Mesenchymal stem cell (in vitro differentiated cells and primary cell): ENCODE measurements at regions not wholly inside any gene's neighbourhood (a gene's known extent, or its start where the extent isn't known, plus 50 kb on each side); places are given as distances from the start of the nearest gene placed in this dataset.

Experiments used
- DNase-seq: peaks from one replicate; pipeline ENCODE4 v3.0.0-alpha.2; 2013
- H2AFZ ChIP-seq: one replicate; pipeline ENCODE4 v1.6.1; 2013; ENCODE audit warnings: low read depth, mild to moderate bottlenecking, control low read depth, inconsistent platforms, low read length, moderate library complexity
- H2AK5ac ChIP-seq: 2 replicates; pipeline ENCODE4 v1.6.1; 2013; ENCODE audit warnings: low read length, moderate library complexity, mild to moderate bottlenecking, inconsistent platforms; ENCODE audit not compliant: severe bottlenecking
- H2BK120ac ChIP-seq: one replicate; pipeline ENCODE4 v1.6.1; 2013; ENCODE audit warnings: low read depth, mild to moderate bottlenecking, inconsistent platforms, low read length, moderate library complexity
- H2BK12ac ChIP-seq, 2 experiments: one replicate each; pipeline ENCODE4 v1.6.1; 2013; ENCODE audit warnings: inconsistent platforms in 2 of 2, low read length in 2 of 2, mild to moderate bottlenecking in 2 of 2, moderate library complexity in 2 of 2, control low read depth in 1 of 2
- H2BK15ac ChIP-seq: one replicate; pipeline ENCODE4 v1.6.1; 2013; ENCODE audit warnings: mild to moderate bottlenecking, low read depth, inconsistent platforms; ENCODE audit not compliant: poor library complexity, severe bottlenecking
- H2BK5ac ChIP-seq: 2 replicates; pipeline ENCODE4 v1.6.1; 2013; ENCODE audit warnings: low read depth, mild to moderate bottlenecking, low read length, control low read depth, inconsistent platforms; ENCODE audit not compliant: poor library complexity, severe bottlenecking
- H3K14ac ChIP-seq, 2 experiments: one replicate each; pipeline ENCODE4 v1.6.1; 2013; ENCODE audit warnings: inconsistent platforms in 2 of 2, low read length in 2 of 2, control low read depth in 1 of 2, mild to moderate bottlenecking in 1 of 2, moderate library complexity in 1 of 2
- H3K18ac ChIP-seq, 2 experiments: one replicate each; pipeline ENCODE4 v1.6.1; 2013; ENCODE audit warnings: inconsistent platforms in 2 of 2, low read length in 2 of 2, control low read depth in 1 of 2, low read depth in 1 of 2, mild to moderate bottlenecking in 1 of 2
- H3K23ac ChIP-seq, 2 experiments: one replicate each; pipeline ENCODE4 v1.6.1; 2013; ENCODE audit warnings: inconsistent platforms in 2 of 2, low read length in 2 of 2, mild to moderate bottlenecking in 2 of 2, moderate library complexity in 2 of 2, control low read depth in 1 of 2
- H3K27ac ChIP-seq: 2 replicates; pipeline ENCODE4 v1.5.1; 2013; ENCODE audit warnings: mild to moderate bottlenecking, moderate library complexity, low read length, control low read depth, inconsistent platforms; ENCODE audit not compliant: poor library complexity, severe bottlenecking
- H3K27me3 ChIP-seq, 2 experiments: 2 replicates each; pipeline versions ENCODE4 v1.6.1 to v1.7.0; 2013; ENCODE audit warnings: low read length in 2 of 2, mild to moderate bottlenecking in 2 of 2, moderate library complexity in 2 of 2, control low read depth in 1 of 2, inconsistent platforms in 1 of 2; ENCODE audit not compliant: control insufficient read depth in 1 of 2, insufficient read depth in 1 of 2
- H3K36me3 ChIP-seq, 2 experiments: 2 replicates each; pipeline versions ENCODE4 v1.6.1 to v1.7.0; 2013; ENCODE audit warnings: low read length in 2 of 2, control low read depth in 1 of 2, inconsistent platforms in 1 of 2, low read depth in 1 of 2, mild to moderate bottlenecking in 1 of 2; ENCODE audit not compliant: insufficient read depth in 2 of 2, control insufficient read depth in 1 of 2
- H3K4ac ChIP-seq, 2 experiments: one replicate each; pipeline ENCODE4 v1.6.1; 2013; ENCODE audit warnings: inconsistent platforms in 2 of 2, low read length in 2 of 2, mild to moderate bottlenecking in 2 of 2, moderate library complexity in 2 of 2, control low read depth in 1 of 2, low read depth in 1 of 2
- H3K4me1 ChIP-seq: 2 replicates; pipeline ENCODE4 v1.6.1; 2013; ENCODE audit warnings: low read depth, low read length, control low read depth; ENCODE audit not compliant: control insufficient read depth, insufficient read depth
- H3K4me2 ChIP-seq: 2 replicates; pipeline ENCODE4 v1.6.1; 2013; ENCODE audit warnings: low read length, mild to moderate bottlenecking, inconsistent platforms; ENCODE audit not compliant: poor library complexity, severe bottlenecking
- H3K4me3 ChIP-seq, 2 experiments: 2 replicates each; pipeline versions ENCODE4 v1.5.1 to v1.7.0; 2013; ENCODE audit warnings: low read length in 2 of 2, mild to moderate bottlenecking in 2 of 2, control low read depth in 1 of 2, low read depth in 1 of 2; ENCODE audit not compliant: insufficient read depth in 1 of 2
- H3K79me1 ChIP-seq: replicated peaks from 2 replicates; pipeline ENCODE4 v1.6.1; 2013; ENCODE audit warnings: mild to moderate bottlenecking, control low read depth, low read length, inconsistent platforms; ENCODE audit not compliant: poor library complexity, severe bottlenecking
- H3K9ac ChIP-seq: 2 replicates; pipeline ENCODE4 v1.7.0; 2013; ENCODE audit warnings: mild to moderate bottlenecking, low read length, moderate library complexity
- H3K9me3 ChIP-seq: 2 replicates; pipeline ENCODE4 v1.7.0; 2013; ENCODE audit warnings: mild to moderate bottlenecking, low read length; ENCODE audit not compliant: control insufficient read depth
- H4K8ac ChIP-seq: one replicate; pipeline ENCODE4 v1.6.1; 2013; ENCODE audit warnings: inconsistent platforms, mild to moderate bottlenecking, low read length, moderate library complexity
- H4K91ac ChIP-seq: one replicate; pipeline ENCODE4 v1.6.1; 2013; ENCODE audit warnings: mild to moderate bottlenecking, low read length, inconsistent platforms
- WGBS: methylation state at CpG from one replicate; pipeline ENCODE4 v1.1.7; 2013; ENCODE audit warnings: mixed read lengths; 5-methylcytosine and 5-hydroxymethylcytosine counted together

- H2AFZ ChIP-seq: no peak overlapping the region
- H2BK5ac ChIP-seq: no peak overlapping the region
- no peak overlapping the region for H3K4ac ChIP-seq
- H3K14ac ChIP-seq: no peak overlapping the region
- no peak overlapping the region for H2AK5ac ChIP-seq
- no peak overlapping the region for H3K18ac ChIP-seq
- H3K27ac ChIP-seq: no peak overlapping the region
- no peak overlapping the region for H4K8ac ChIP-seq
- no peaks in the 10 kb centered on the region for H3K9me3 ChIP-seq
- no peaks in the 10 kb centered on the region for H3K4me1 ChIP-seq
- no peaks in the 10 kb centered on the region for H3K27me3 ChIP-seq
- H3K79me1 ChIP-seq: no peaks in the 10 kb centered on the region
- H2BK120ac ChIP-seq: no peak overlapping the region
- no peak overlapping the region for H3K4me2 ChIP-seq
- H3K9ac ChIP-seq: no peak overlapping the region
- H2BK12ac ChIP-seq: no peak overlapping the region
- H2BK15ac ChIP-seq: no peak overlapping the region
- no peak for DNase-seq
- no peak overlapping the region for H3K23ac ChIP-seq
- no peaks in the 10 kb centered on the region for H3K36me3 ChIP-seq
- H4K91ac ChIP-seq: no peak overlapping the region
- WGBS: 90% methylated on average over 1 of the region's 1 CpG
- no peak overlapping the region for H3K4me3 ChIP-seq
Measured at GRCh38 chr10:107619139-107619538, 454.6 kb upstream of the SORCS1 start.

GRCh38 chr10:107618504-107618994 is 454.0 kb upstream of the SORCS1 start:
- no peak overlapping the region for H3K9ac ChIP-seq
- H3K4ac ChIP-seq: no peak overlapping the region
- H3K79me1 ChIP-seq: no peaks in the 10 kb centered on the region
- H4K91ac ChIP-seq: no peak overlapping the region
- no peak overlapping the region for H3K23ac ChIP-seq
- H3K9me3 ChIP-seq: no peaks in the 10 kb centered on the region
- DNase-seq: peak; percentile 19
- H2BK5ac ChIP-seq: no peak overlapping the region
- no peak overlapping the region for H3K27ac ChIP-seq
- H3K27me3 ChIP-seq: no peaks in the 10 kb centered on the region
- no peak overlapping the region for H4K8ac ChIP-seq
- no peak overlapping the region for H2BK120ac ChIP-seq
- H3K36me3 ChIP-seq: no peaks in the 10 kb centered on the region
- H2BK12ac ChIP-seq: no peak overlapping the region
- H3K4me3 ChIP-seq: no peak overlapping the region
- no peak overlapping the region for H2BK15ac ChIP-seq
- no peak overlapping the region for H3K4me2 ChIP-seq
- no peak overlapping the region for H3K14ac ChIP-seq
- no peak overlapping the region for H2AFZ ChIP-seq
- H3K18ac ChIP-seq: no peak overlapping the region
- no peak overlapping the region for H2AK5ac ChIP-seq
- H3K4me1 ChIP-seq: no peaks in the 10 kb centered on the region
- WGBS: no CpG with 5 or more reads among the region's 1 CpG

GRCh38 chr10:107616463-107617410 is 452.2 kb upstream of the SORCS1 start:
- Histone ChIP-seq H3K27ac (no peak overlapping the region), H2BK15ac (no peak overlapping the region), H2AFZ (no peak overlapping the region), H2AK5ac (no peak overlapping the region), H3K9me3 (no peaks in the 10 kb centered on the region), H3K4me2 (no peak overlapping the region), H4K8ac (no peak overlapping the region), H2BK5ac (no peak overlapping the region), H2BK120ac (no peak overlapping the region), H3K14ac (no peak overlapping the region), H3K4ac (no peak overlapping the region), H3K9ac (no peak overlapping the region), H3K4me3 (no peak overlapping the region), H2BK12ac (peak overlapping the region; percentile 41 to 42), H3K36me3 (no peaks in the 10 kb centered on the region), H3K18ac (peak overlapping the region in 1 of 2 experiments; percentile 33), H4K91ac (no peak overlapping the region), H3K79me1 (no peaks in the 10 kb centered on the region), H3K27me3 (no peaks in the 10 kb centered on the region), H3K4me1 (no peaks in the 10 kb centered on the region), H3K23ac (no peak overlapping the region)
- WGBS: 82% methylated on average over 3 of the region's 4 CpGs
- DNase-seq: peak; percentile 75

- H2BK5ac ChIP-seq: no peak overlapping the region
- H3K4me3 ChIP-seq: no peak overlapping the region
- H3K4me2 ChIP-seq: no peak overlapping the region
- no peak overlapping the region for H3K18ac ChIP-seq
- no peaks in the 10 kb centered on the region for H3K36me3 ChIP-seq
- no peak overlapping the region for H3K14ac ChIP-seq
- H3K27ac ChIP-seq: no peak overlapping the region
- no peaks in the 10 kb centered on the region for H3K9me3 ChIP-seq
- no peak overlapping the region for H3K4ac ChIP-seq
- H2BK120ac ChIP-seq: no peak overlapping the region
- no peak overlapping the region for H2BK12ac ChIP-seq
- H3K23ac ChIP-seq: no peak overlapping the region
- H4K8ac ChIP-seq: no peak overlapping the region
- no peak overlapping the region for H2AFZ ChIP-seq
- H4K91ac ChIP-seq: no peak overlapping the region
- H3K9ac ChIP-seq: no peak overlapping the region
- H2AK5ac ChIP-seq: no peak overlapping the region
- no peaks in the 10 kb centered on the region for H3K27me3 ChIP-seq
- no peaks in the 10 kb centered on the region for H3K79me1 ChIP-seq
- no peaks in the 10 kb centered on the region for H3K4me1 ChIP-seq
- DNase-seq: peak; percentile 28
- H2BK15ac ChIP-seq: no peak overlapping the region
Measured at GRCh38 chr10:107616031-107616430, 451.5 kb upstream of the SORCS1 start.
